Peyer's patch (tissue), 4 donors: ENCODE measurements at regions not wholly inside any gene's neighbourhood (a gene's known extent, or its start where the extent isn't known, plus 50 kb on each side); places are given as distances from the start of the nearest gene placed in this dataset.

Source experiments
- CTCF ChIP-seq, 6 experiments: fragments of 450-650 bp in 4 of 6; fragments of 200-600 bp in 2 of 6; sonication (generic) in 1 of 6; IDR thresholded peaks; one replicate each; pipeline ENCODE4 v1.5.1; 2017 to 2019; ENCODE audit warnings: antibody characterized with exemption in 6 of 6, mild to moderate bottlenecking in 3 of 6, moderate library complexity in 1 of 6
- POLR2A ChIP-seq, 2 donors: fragments of 450-650 bp; IDR thresholded peaks; one replicate each; pipeline ENCODE4 v1.5.1; 2017; ENCODE audit warnings: antibody characterized with exemption in 2 of 2, mild to moderate bottlenecking in 2 of 2, moderate library complexity in 2 of 2

DNA sequence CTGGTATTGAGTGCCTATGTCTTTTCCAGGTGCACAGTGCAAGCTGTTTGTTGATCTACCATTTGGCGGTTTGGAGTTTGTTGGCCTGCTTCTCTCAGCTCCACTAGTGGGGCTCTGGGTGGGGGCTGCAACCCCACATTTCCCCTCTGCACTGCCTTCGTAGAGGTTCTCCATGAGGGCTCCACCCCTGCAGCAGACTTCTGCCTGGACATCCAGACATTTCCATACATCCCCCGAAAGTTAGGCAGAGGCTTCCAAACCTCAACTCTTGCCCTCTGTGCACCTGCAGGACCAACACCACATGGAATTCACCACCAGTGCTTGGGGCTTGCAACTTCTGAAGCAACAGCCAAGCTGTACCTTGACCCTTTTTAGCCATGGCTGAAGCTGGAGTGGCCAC lies 1024.1 kb downstream of the TMTC2 start:
- TF ChIP-seq POLR2A (IDR thresholded peaks at IDR 0.05) (no peak), CTCF (IDR thresholded peaks at IDR 0.05) (no peak)
